ENCODE measurements at regions not wholly inside any gene's neighbourhood (a gene's known extent, or its start where the extent isn't known, plus 50 kb on each side); places are given as distances from the start of the nearest gene placed in this dataset.

- Histone ChIP-seq H3K27me3 (no peaks in the 10 kb centered on the region), H3K9me3 (no peaks in the 10 kb centered on the region), H3K4me3 (no peak overlapping the region), H4K20me1 (no peaks in the 10 kb centered on the region), H3K4me2 (no peak overlapping the region), H3K36me3 (no peaks in the 10 kb centered on the region), H3K4me1 (no peaks in the 10 kb centered on the region), H3K9ac (no peak overlapping the region), H3K27ac (no peak overlapping the region)
- no peak for TF ChIP-seq Cebpa-rat (IDR thresholded peaks at IDR 0.05)
Observed at GRCh38 chr16:73629011-73629410, 581.1 kb upstream of the ZFHX3 start.

GRCh38 chr16:73617738-73618137, 569.8 kb upstream of the ZFHX3 start:
- Histone ChIP-seq H3K36me3 (no peaks in the 10 kb centered on the region), H3K27ac (no peak overlapping the region), H3K4me2 (no peak overlapping the region), H3K9me3 (no peaks in the 10 kb centered on the region), H3K27me3 (no peaks in the 10 kb centered on the region), H3K4me1 (no peaks in the 10 kb centered on the region), H3K4me3 (no peak overlapping the region), H3K9ac (no peak overlapping the region), H4K20me1 (no peaks in the 10 kb centered on the region)
- TF ChIP-seq Cebpa-rat (IDR thresholded peaks at IDR 0.05) = no peak

- Histone ChIP-seq H3K27me3 (no peaks in the 10 kb centered on the region), H3K9me3 (no peaks in the 10 kb centered on the region), H3K4me3 (no peak overlapping the region), H3K4me1 (no peaks in the 10 kb centered on the region), H3K4me2 (no peak overlapping the region), H3K36me3 (no peaks in the 10 kb centered on the region), H4K20me1 (no peaks in the 10 kb centered on the region), H3K27ac (no peak overlapping the region), H3K9ac (no peak overlapping the region)
- no peak for TF ChIP-seq Cebpa-rat (IDR thresholded peaks at IDR 0.05)
Observed at GRCh38 chr16:73616770-73617169, 568.8 kb upstream of the ZFHX3 start.

DNA sequence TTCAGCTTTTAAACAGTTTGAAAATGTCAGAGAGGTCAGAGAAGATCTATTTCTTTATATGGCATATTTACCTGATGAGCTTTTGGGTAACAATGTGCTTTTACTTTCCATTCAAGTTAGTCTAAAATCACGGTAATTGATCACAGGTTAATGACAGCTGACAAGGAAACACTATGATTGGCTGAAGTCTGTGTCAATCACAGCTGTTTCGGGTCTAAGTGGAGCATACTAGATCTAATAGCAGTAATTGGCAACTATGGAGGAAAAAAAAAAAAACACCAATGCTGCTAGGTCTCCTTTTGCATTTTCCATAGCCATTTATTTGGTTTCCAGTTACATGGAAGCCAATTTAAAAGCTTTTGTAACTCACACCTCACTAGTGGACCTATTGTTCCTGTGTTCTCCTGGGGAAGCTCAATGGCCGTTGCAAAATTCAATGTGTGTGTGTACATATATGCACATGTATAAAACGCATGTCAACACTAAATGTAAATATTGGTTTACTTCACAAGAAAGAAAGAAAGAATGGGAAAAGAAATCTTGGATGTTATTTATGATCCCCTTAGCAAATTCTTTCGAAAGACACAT, 568.3 kb upstream of the ZFHX3 start:
- Histone ChIP-seq H3K27me3 (no peaks in the 10 kb centered on the region), H3K4me1 (no peaks in the 10 kb centered on the region), H3K4me2 (no peak overlapping the region), H3K9me3 (no peaks in the 10 kb centered on the region), H3K36me3 (no peaks in the 10 kb centered on the region), H3K9ac (no peak overlapping the region), H3K4me3 (no peak overlapping the region), H4K20me1 (no peaks in the 10 kb centered on the region), H3K27ac (no peak overlapping the region)
- TF ChIP-seq Cebpa-rat (IDR thresholded peaks at IDR 0.05) = no peak

DNA sequence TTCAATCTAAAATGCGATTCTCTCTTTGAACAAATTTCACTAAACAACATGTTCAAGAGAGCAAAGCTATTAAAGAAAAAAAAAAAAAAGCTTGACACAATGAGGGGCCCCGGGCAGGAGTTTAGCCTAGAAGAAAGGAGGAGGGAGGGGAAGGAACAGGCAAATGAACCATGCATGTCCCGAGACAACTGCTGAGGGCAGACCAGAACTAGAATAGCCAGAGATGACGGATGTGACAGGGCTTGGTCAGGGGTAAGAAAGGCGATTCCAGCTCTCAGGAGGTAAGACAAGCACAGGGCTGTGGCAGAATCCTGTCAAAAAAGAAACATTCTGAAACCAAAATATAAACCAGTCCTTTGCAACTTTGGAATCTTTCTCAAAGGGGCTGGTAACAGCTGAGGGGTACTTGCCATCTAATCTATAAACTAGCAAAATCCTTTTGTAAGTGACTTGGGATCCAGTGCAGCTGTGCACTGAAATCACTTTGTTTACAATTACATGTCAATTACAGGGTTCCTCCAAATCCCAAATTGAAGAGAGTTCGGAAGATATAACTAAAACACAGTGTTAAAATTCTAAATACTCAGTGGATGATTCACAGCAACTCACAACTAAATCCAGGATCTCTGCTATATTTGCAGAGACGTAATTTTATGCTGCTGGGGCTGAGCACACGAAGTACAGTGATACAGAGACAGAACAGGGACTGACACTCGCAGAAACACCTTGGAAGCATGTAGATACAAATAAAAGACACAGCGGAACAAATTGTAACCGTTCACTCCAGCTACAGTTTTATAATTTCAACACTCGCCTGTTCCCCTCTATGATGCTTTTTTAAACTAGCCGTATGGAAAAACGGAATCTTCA, 567.4 kb upstream of the ZFHX3 start:
- Histone ChIP-seq H3K4me2 (no peak overlapping the region), H3K9me3 (no peaks in the 10 kb centered on the region), H3K9ac (no peak overlapping the region), H3K27me3 (peaks cover 5% of the 10 kb centered on the region; the same call in 1 of the 2 replicates), H3K4me1 (no peaks in the 10 kb centered on the region), H3K36me3 (no peaks in the 10 kb centered on the region), H3K27ac (no peak overlapping the region), H3K4me3 (no peak overlapping the region), H4K20me1 (no peaks in the 10 kb centered on the region)
- no peak for TF ChIP-seq Cebpa-rat (IDR thresholded peaks at IDR 0.05)

- H3K36me3 ChIP-seq = no peaks in the 10 kb centered on the region
- no peak overlapping the region for H3K4me3 ChIP-seq
- H3K4me1 ChIP-seq = no peaks in the 10 kb centered on the region
- no peak overlapping the region for H3K9ac ChIP-seq
- H3K27ac ChIP-seq = no peak overlapping the region
- no peak for TF ChIP-seq Cebpa-rat (IDR thresholded peaks at IDR 0.05)
- H3K4me2 ChIP-seq = no peak overlapping the region
- peaks cover 12% of the 10 kb centered on the region; the same call in 1 of the 2 replicates for H3K27me3 ChIP-seq
- no peaks in the 10 kb centered on the region for H4K20me1 ChIP-seq
- no peaks in the 10 kb centered on the region for H3K9me3 ChIP-seq
Observed at GRCh38 chr16:73614131-73614530, 566.2 kb upstream of the ZFHX3 start.

DNA sequence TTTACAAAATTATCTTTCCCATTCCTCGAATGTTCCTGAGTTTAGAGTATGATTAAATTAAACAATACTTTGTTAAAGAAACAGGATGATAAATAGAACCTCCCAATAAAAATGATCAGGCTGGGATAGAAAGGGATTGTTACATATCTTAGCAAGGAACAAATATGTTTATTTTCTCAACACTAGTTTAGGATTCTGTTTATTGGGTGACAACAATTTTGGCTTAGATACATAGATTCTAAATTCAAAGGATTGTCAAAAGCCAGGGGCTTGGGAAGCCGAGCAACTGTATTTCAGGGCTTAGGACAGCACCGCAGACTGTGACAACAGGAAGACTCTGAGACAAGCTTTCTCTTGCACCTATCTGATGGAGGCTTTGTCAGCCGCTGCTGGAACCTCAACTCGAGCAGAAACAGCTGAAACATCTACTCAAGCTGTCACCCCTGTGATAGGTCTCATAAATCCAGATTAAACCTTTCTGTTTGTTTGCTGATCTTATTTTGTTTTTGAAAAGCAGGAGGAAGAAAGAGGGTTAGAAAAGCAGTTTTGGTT, 562.8 kb upstream of the ZFHX3 start:
- Histone ChIP-seq H3K4me3 (no peak overlapping the region), H3K27ac (no peak overlapping the region), H3K9ac (no peak overlapping the region), H3K27me3 (peaks cover 12% of the 10 kb centered on the region; the same call in 1 of the 2 replicates), H4K20me1 (no peaks in the 10 kb centered on the region), H3K36me3 (no peaks in the 10 kb centered on the region), H3K4me1 (no peaks in the 10 kb centered on the region), H3K9me3 (no peaks in the 10 kb centered on the region), H3K4me2 (no peak overlapping the region)
- TF ChIP-seq Cebpa-rat (IDR thresholded peaks at IDR 0.05) = no peak

GRCh38 chr16:73610160-73610559, 562.2 kb upstream of the ZFHX3 start:
- Histone ChIP-seq H4K20me1 (no peaks in the 10 kb centered on the region), H3K9me3 (no peaks in the 10 kb centered on the region), H3K4me3 (no peak overlapping the region), H3K4me2 (no peak overlapping the region), H3K27ac (no peak overlapping the region), H3K4me1 (no peaks in the 10 kb centered on the region), H3K27me3 (peaks cover 12% of the 10 kb centered on the region; the same call in 1 of the 2 replicates), H3K9ac (no peak overlapping the region), H3K36me3 (no peaks in the 10 kb centered on the region)
- TF ChIP-seq Cebpa-rat (IDR thresholded peaks at IDR 0.05) = no peak

DNA sequence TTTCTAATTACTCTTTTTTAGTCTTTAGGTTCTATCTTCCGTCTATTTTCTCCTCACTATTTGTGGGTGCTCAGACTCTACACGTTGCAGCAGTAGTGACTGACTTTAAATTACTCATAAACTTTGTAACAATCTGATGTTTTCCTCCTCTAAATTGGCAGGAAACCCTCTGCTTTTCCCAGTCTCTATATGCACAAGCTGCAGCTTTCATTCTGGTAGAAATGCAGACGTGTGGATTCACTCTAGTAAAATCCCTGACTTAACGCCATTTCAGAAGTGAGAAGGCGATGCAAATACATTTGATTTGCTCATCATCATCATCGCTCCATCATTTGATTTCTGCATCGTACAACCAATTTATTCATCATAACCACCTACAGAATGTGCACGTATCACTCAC, 561.0 kb upstream of the ZFHX3 start:
- no peak for TF ChIP-seq Cebpa-rat (IDR thresholded peaks at IDR 0.05)
- Histone ChIP-seq H4K20me1 (no peaks in the 10 kb centered on the region), H3K4me1 (no peaks in the 10 kb centered on the region), H3K27ac (no peak overlapping the region), H3K4me3 (no peak overlapping the region), H3K27me3 (peaks cover 12% of the 10 kb centered on the region; the same call in 1 of the 2 replicates), H3K9me3 (no peaks in the 10 kb centered on the region), H3K9ac (no peak overlapping the region), H3K36me3 (no peaks in the 10 kb centered on the region), H3K4me2 (no peak overlapping the region)

- no peaks in the 10 kb centered on the region for H4K20me1 ChIP-seq
- peaks cover 7% of the 10 kb centered on the region; the same call in 1 of the 2 replicates for H3K27me3 ChIP-seq
- H3K9me3 ChIP-seq = no peaks in the 10 kb centered on the region
- no peaks in the 10 kb centered on the region for H3K36me3 ChIP-seq
- no peak overlapping the region for H3K9ac ChIP-seq
- no peak overlapping the region for H3K4me3 ChIP-seq
- TF ChIP-seq Cebpa-rat (IDR thresholded peaks at IDR 0.05) = no peak
- H3K4me1 ChIP-seq = no peaks in the 10 kb centered on the region
- H3K4me2 ChIP-seq = no peak overlapping the region
- H3K27ac ChIP-seq = no peak overlapping the region
Observed at GRCh38 chr16:73605309-73605708, 557.4 kb upstream of the ZFHX3 start.

Measured in BLaER1 (cell line).